ENCODE measurements at regions not wholly inside any gene's neighbourhood (a gene's known extent, or its start where the extent isn't known, plus 50 kb on each side); places are given as distances from the start of the nearest gene placed in this dataset.

DNA sequence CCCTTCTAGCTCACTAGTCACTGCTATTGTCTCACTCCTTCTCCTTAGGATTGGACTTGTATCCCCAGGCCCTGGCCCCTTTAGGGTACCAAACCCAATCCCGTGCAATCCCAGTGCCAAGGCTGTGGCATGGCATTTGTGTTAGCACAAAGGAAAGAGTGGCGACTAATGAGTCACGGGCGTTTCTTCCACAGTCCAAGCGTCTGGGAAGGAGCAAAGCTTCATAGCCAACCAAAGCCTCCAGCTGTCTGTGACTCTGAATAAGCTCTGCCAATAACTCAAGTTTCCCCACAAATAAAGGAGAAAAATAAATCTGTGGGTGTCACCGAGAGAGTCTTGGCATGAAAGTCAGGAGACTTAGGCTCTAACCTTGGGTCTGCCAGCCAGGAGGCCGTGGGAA, 54.6 kb upstream of the COX10 start:
- Histone ChIP-seq H3K4me1 (peaks cover 0 to 37% (median 16%) of the 10 kb centered on the region in 4 donors), H3K36me3 (no peaks in the 10 kb centered on the region), H3K27ac (no peak overlapping the region), H3K27me3 (no peaks in the 10 kb centered on the region), H3K4me3 (no peak overlapping the region), H3K9me3 (no peaks in the 10 kb centered on the region)
- ATAC-seq (no peak), DNase-seq (no peak)
- TF ChIP-seq POLR2A (IDR thresholded peaks at IDR 0.05) = no peak
- TF ChIP-seq, protein P1, sequence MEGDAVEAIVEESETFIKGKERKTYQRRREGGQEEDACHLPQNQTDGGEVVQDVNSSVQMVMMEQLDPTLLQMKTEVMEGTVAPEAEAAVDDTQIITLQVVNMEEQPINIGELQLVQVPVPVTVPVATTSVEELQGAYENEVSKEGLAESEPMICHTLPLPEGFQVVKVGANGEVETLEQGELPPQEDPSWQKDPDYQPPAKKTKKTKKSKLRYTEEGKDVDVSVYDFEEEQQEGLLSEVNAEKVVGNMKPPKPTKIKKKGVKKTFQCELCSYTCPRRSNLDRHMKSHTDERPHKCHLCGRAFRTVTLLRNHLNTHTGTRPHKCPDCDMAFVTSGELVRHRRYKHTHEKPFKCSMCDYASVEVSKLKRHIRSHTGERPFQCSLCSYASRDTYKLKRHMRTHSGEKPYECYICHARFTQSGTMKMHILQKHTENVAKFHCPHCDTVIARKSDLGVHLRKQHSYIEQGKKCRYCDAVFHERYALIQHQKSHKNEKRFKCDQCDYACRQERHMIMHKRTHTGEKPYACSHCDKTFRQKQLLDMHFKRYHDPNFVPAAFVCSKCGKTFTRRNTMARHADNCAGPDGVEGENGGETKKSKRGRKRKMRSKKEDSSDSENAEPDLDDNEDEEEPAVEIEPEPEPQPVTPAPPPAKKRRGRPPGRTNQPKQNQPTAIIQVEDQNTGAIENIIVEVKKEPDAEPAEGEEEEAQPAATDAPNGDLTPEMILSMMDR (IDR thresholded peaks at IDR 0.05) = no peak
- intact Hi-C loops (cut with DNase I) = no loop called here
- WGBS (ENCODE audit: insufficient coverage, low coverage, low lambda C conversion rate, missing lambda C conversion rate) = 78% methylated on average over 6 of the region's 7 CpGs

DNA sequence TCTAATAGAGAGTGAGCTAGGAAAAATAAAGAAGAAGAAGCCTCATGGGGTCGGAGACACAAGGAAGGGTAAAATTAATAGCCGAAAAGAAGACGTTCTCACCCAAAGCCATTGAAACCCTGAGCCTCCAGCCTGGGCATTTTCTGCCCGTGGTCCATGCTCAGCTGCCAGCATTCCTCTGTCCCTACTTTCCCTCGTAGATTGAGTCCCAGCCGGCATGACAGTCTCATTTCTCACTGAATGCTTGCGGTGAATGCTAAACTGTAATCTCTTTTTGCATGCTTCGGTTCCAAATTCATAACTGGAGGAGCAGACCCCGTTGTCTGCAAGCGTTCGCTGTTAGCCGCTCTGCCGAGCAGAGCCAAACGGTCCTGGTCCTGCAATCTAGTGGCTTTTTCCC, 54.0 kb upstream of the COX10 start:
- TF ChIP-seq POLR2A (IDR thresholded peaks at IDR 0.05) = no peak
- TF ChIP-seq, protein P1 (IDR thresholded peaks at IDR 0.05) = no peak
- peaks cover 0 to 34% (median 16%) of the 10 kb centered on the region in 4 donors for H3K4me1 ChIP-seq
- DNase-seq (no peak), ATAC-seq (no peak)
- no peaks in the 10 kb centered on the region for H3K36me3 ChIP-seq
- 73% methylated on average over 12 of the region's 14 CpGs for WGBS (ENCODE audit: insufficient coverage, low coverage, low lambda C conversion rate, missing lambda C conversion rate)
- H3K27me3 ChIP-seq = no peaks in the 10 kb centered on the region
- no peak overlapping the region for H3K4me3 ChIP-seq
- no peak overlapping the region for H3K27ac ChIP-seq
- no peaks in the 10 kb centered on the region for H3K9me3 ChIP-seq
- intact Hi-C loops (cut with DNase I) = no loop called here

- Histone ChIP-seq H3K27ac (peak overlapping the region in 1 of 3 donors; percentile 40), H3K9me3 (no peaks in the 10 kb centered on the region), H3K27me3 (no peaks in the 10 kb centered on the region), H3K4me1 (peaks cover 0 to 22% (median 10%) of the 10 kb centered on the region in 4 donors), H3K36me3 (no peaks in the 10 kb centered on the region), H3K4me3 (peak overlapping the region in 1 of 3 donors; percentile 6)
- WGBS (ENCODE audit: insufficient coverage, low coverage, low lambda C conversion rate, missing lambda C conversion rate) = 56% methylated on average over 3 of the region's 3 CpGs
- TF ChIP-seq, protein P1 (IDR thresholded peaks at IDR 0.05) = no peak
- TF ChIP-seq POLR2A (IDR thresholded peaks at IDR 0.05) = no peak
- DNase-seq (no peak), ATAC-seq (peak; percentile 49 to 76 (median 62))
- intact Hi-C loops (cut with DNase I) = no loop called here
Measured at GRCh38 chr17:14016858-14017257, 52.4 kb upstream of the COX10 start.

GRCh38 chr17:14019186-14019956, 49.9 kb upstream of the COX10 start:
- 71% methylated on average over 9 of the region's 9 CpGs for WGBS (ENCODE audit: insufficient coverage, low coverage, low lambda C conversion rate, missing lambda C conversion rate)
- TF ChIP-seq, protein P1 (IDR thresholded peaks at IDR 0.05) = no peak
- no peak for TF ChIP-seq POLR2A (IDR thresholded peaks at IDR 0.05)
- Histone ChIP-seq H3K9me3 (no peaks in the 10 kb centered on the region), H3K4me3 (no peak overlapping the region), H3K27me3 (no peaks in the 10 kb centered on the region), H3K36me3 (no peaks in the 10 kb centered on the region), H3K4me1 (peaks cover 0 to 14% (median 6%) of the 10 kb centered on the region in 4 donors), H3K27ac (no peak overlapping the region)
- intact Hi-C loops (cut with DNase I) = no loop called here
- DNase-seq = peak in 2 of 3 donors; percentile 37 to 51
- ATAC-seq = peak; percentile 42 to 90 (median 72)

All from right lobe of liver (tissue), 6 donors.